DND-41 (cell line): ENCODE measurements at regions not wholly inside any gene's neighbourhood (a gene's known extent, or its start where the extent isn't known, plus 50 kb on each side); places are given as distances from the start of the nearest gene placed in this dataset.

Source experiments
- ATAC-seq: fragments of 200-7000 bp; cut with Tn5 transposase; 3 replicates; pipeline ENCODE4 v1.9.1; 2021; ENCODE audit warnings: low read depth; ENCODE audit not compliant: insufficient read depth
- DNase-seq: peaks from one replicate; pipeline ENCODE4 v3.0.0-alpha.2; 2020
- H2AFZ ChIP-seq: 2 replicates; pipeline ENCODE4 v1.6.0; 2012; ENCODE audit warnings: low read depth, low read length
- H3K27ac ChIP-seq: 2 replicates; pipeline ENCODE4 v1.5.1; 2012; ENCODE audit warnings: low read length, inconsistent platforms
- H3K27me3 ChIP-seq: fragments of 200-600 bp; sonication (generic); 2 replicates; pipeline ENCODE4 v1.6.0; 2012; ENCODE audit warnings: low read length, mild to moderate bottlenecking, inconsistent platforms; ENCODE audit not compliant: insufficient read depth, poor library complexity
- H3K36me3 ChIP-seq: 2 replicates; pipeline ENCODE4 v1.5.1; 2012; ENCODE audit warnings: low read length, inconsistent platforms; ENCODE audit not compliant: insufficient read depth
- H3K4me1 ChIP-seq: 2 replicates; pipeline ENCODE4 v1.5.1; 2012; ENCODE audit warnings: mild to moderate bottlenecking, low read length; ENCODE audit not compliant: insufficient read depth
- H3K4me2 ChIP-seq: 2 replicates; pipeline ENCODE4 v1.6.0; 2012; ENCODE audit warnings: mild to moderate bottlenecking, moderate library complexity, low read length, inconsistent platforms; ENCODE audit not compliant: insufficient read depth
- H3K4me3 ChIP-seq, 2 experiments: fragments of 200-600 bp in 1 of 2; shearing (Covaris generic) in 1 of 2; 2 replicates each; pipeline ENCODE4 v1.5.1; 2012 to 2016; ENCODE audit warnings: inconsistent platforms in 2 of 2, low read length in 2 of 2, mild to moderate bottlenecking in 2 of 2, low read depth in 1 of 2, moderate library complexity in 1 of 2
- H3K79me2 ChIP-seq: 2 replicates; pipeline ENCODE4 v1.6.0; 2012; ENCODE audit warnings: low read length, inconsistent platforms; ENCODE audit not compliant: insufficient read depth
- H3K9ac ChIP-seq: 2 replicates; pipeline ENCODE4 v1.6.0; 2012; ENCODE audit warnings: low read depth, mild to moderate bottlenecking, inconsistent platforms, low read length, moderate library complexity
- H3K9me3 ChIP-seq: 2 replicates; pipeline ENCODE4 v1.5.1; 2012; ENCODE audit warnings: low read length, moderate library complexity, mild to moderate bottlenecking, inconsistent platforms; ENCODE audit not compliant: insufficient read depth, severe bottlenecking
- H4K20me1 ChIP-seq: 2 replicates; pipeline ENCODE4 v1.6.0; 2012; ENCODE audit warnings: low read length; ENCODE audit not compliant: insufficient read depth
- CTCF ChIP-seq: IDR thresholded peaks from 2 replicates; pipeline ENCODE4 v1.5.1; 2012; ENCODE audit warnings: borderline replicate concordance, low read length, moderate library complexity, mild to moderate bottlenecking; ENCODE audit not compliant: poor library complexity, severe bottlenecking; ENCODE audit errors: extremely low read depth
- EZH2 ChIP-seq: IDR thresholded peaks from 3 replicates; pipeline ENCODE4 v1.6.1; 2012; ENCODE audit warnings: borderline replicate concordance, low read depth, mild to moderate bottlenecking, moderate library complexity, low read length, inconsistent platforms; ENCODE audit not compliant: severe bottlenecking

- Histone ChIP-seq H3K4me1 (peaks cover 65% of the 10 kb centered on the region), H3K4me3 (no peak overlapping the region), H3K9me3 (peaks cover 4% of the 10 kb centered on the region), H4K20me1 (no peaks in the 10 kb centered on the region), H3K9ac (no peak overlapping the region), H3K4me2 (no peak overlapping the region), H3K27ac (peak overlapping the region; percentile 30; the same call in 1 of the 2 replicates), H3K27me3 (no peaks in the 10 kb centered on the region), H3K79me2 (no peaks in the 10 kb centered on the region), H2AFZ (no peak overlapping the region), H3K36me3 (no peaks in the 10 kb centered on the region)
- DNase-seq (no peak), ATAC-seq (no peak)
- TF ChIP-seq CTCF (no peak), EZH2 (no peak)
Measured at GRCh38 chr2:8536686-8537561, 144.9 kb upstream of the ID2 start.

- no peak for TF ChIP-seq CTCF
- TF ChIP-seq EZH2: no peak
- H2AFZ ChIP-seq: no peak overlapping the region
- H3K27me3 ChIP-seq: no peaks in the 10 kb centered on the region
- peaks cover 72% of the 10 kb centered on the region for H3K4me1 ChIP-seq
- no peaks in the 10 kb centered on the region for H3K79me2 ChIP-seq
- H3K27ac ChIP-seq: no peak overlapping the region; the same call in 1 of the 2 replicates
- H3K9ac ChIP-seq: no peak overlapping the region
- no peak for DNase-seq
- no peak overlapping the region for H3K4me2 ChIP-seq
- H3K36me3 ChIP-seq: no peaks in the 10 kb centered on the region
- no peaks in the 10 kb centered on the region for H4K20me1 ChIP-seq
- no peak overlapping the region for H3K4me3 ChIP-seq
- ATAC-seq: no peak
- H3K9me3 ChIP-seq: no peaks in the 10 kb centered on the region
Measured at GRCh38 chr2:8537562-8538155, 144.2 kb upstream of the ID2 start.

GRCh38 chr2:8538531-8538930 lies 143.3 kb upstream of the ID2 start:
- H3K79me2 ChIP-seq: no peaks in the 10 kb centered on the region
- no peaks in the 10 kb centered on the region for H3K27me3 ChIP-seq
- no peaks in the 10 kb centered on the region for H3K9me3 ChIP-seq
- DNase-seq (no peak), ATAC-seq (no peak)
- H3K27ac ChIP-seq: peak overlapping the region; percentile 100; the same call in 1 of the 2 replicates
- H4K20me1 ChIP-seq: no peaks in the 10 kb centered on the region
- no peak overlapping the region for H3K4me3 ChIP-seq
- no peaks in the 10 kb centered on the region for H3K36me3 ChIP-seq
- H3K4me2 ChIP-seq: no peak overlapping the region
- H2AFZ ChIP-seq: no peak overlapping the region
- peaks cover 81% of the 10 kb centered on the region for H3K4me1 ChIP-seq
- no peak for TF ChIP-seq EZH2
- no peak for TF ChIP-seq CTCF
- no peak overlapping the region for H3K9ac ChIP-seq
